OCI-LY3 (cell line): ENCODE measurements at regions not wholly inside any gene's neighbourhood (a gene's known extent, or its start where the extent isn't known, plus 50 kb on each side); places are given as distances from the start of the nearest gene placed in this dataset.

Experiments
- H2AFZ ChIP-seq: fragments of 200-600, 300-600 bp; shearing (Covaris generic); 2 replicates; pipeline ENCODE4 v1.6.0; 2014; ENCODE audit warnings: antibody characterized with exemption, low read depth, low read length
- H3K27ac ChIP-seq: fragments of 200-600, 300-600 bp; sonication (generic); 2 replicates; pipeline ENCODE4 v1.5.1; 2014; ENCODE audit warnings: mild to moderate bottlenecking, low read length, moderate library complexity, mixed read lengths
- H3K27me3 ChIP-seq: fragments of 200-600, 300-600 bp; sonication (generic); 2 replicates; pipeline ENCODE4 v1.6.1; 2014; ENCODE audit warnings: low read depth, low read length, mixed read lengths
- H3K36me3 ChIP-seq: fragments of 200-600, 300-600 bp; sonication (generic); replicated peaks from 2 replicates; pipeline ENCODE3; 2014; ENCODE audit warnings: low read depth, low read length, mixed read lengths
- H3K4me1 ChIP-seq: fragments of 300-600, 200-600 bp; sonication (generic); 2 replicates; pipeline ENCODE4 v1.6.1; 2014; ENCODE audit warnings: low read length, mixed read lengths
- H3K4me2 ChIP-seq: fragments of 200-600, 300-600 bp; sonication (generic); 2 replicates; pipeline ENCODE4 v1.6.1; 2014; ENCODE audit warnings: low read length, mixed read lengths
- H3K4me3 ChIP-seq: fragments of 300-600, 200-600 bp; sonication (generic); 2 replicates; pipeline ENCODE4 v1.5.1; 2014; ENCODE audit warnings: antibody characterized with exemption, mild to moderate bottlenecking, low read length, moderate library complexity
- H3K79me2 ChIP-seq: fragments of 300-600, 200-600 bp; shearing (Covaris generic); 2 replicates; pipeline ENCODE4 v1.6.1; 2014; ENCODE audit warnings: mild to moderate bottlenecking, low read length, mixed read lengths
- H3K9ac ChIP-seq: fragments of 300-600, 200-600 bp; shearing (Covaris generic); 2 replicates; pipeline ENCODE4 v1.6.0; 2014; ENCODE audit warnings: mild to moderate bottlenecking, low read length, moderate library complexity
- H3K9me3 ChIP-seq: fragments of 200-600, 300-600 bp; shearing (Covaris generic); 2 replicates; pipeline ENCODE4 v1.6.1; 2014; ENCODE audit warnings: low read length, mixed read lengths; ENCODE audit not compliant: insufficient read depth
- H4K20me1 ChIP-seq: fragments of 200-600, 300-600 bp; sonication (generic); 2 replicates; pipeline ENCODE4 v1.6.1; 2016; ENCODE audit warnings: low read length, mixed read lengths; ENCODE audit not compliant: insufficient read depth
- CTCF ChIP-seq: fragments of 200-600, 300-600 bp; sonication (generic); IDR thresholded peaks from 2 replicates; pipeline ENCODE4 v1.5.1; 2014; ENCODE audit warnings: antibody characterized with exemption, low read length, low read depth
- EZH2phosphoT487 ChIP-seq: fragments of 200-600 bp; shearing (Covaris generic); IDR thresholded peaks from 2 replicates; pipeline ENCODE4 v1.6.1; 2018; ENCODE audit warnings: antibody characterized with exemption, mixed run types, low read depth

GRCh38 chr4:120977435-120977997 lies 55.0 kb upstream of the PRDM5 start:
- Histone ChIP-seq H3K4me1 (peaks cover 3% of the 10 kb centered on the region; the same call in 1 of the 2 replicates), H3K27ac (no peak overlapping the region), H3K27me3 (0 out of 2 replicates have a peak, but pooled peaks cover 4% of the 10 kb centered on the region), H3K9ac (no peak overlapping the region), H3K9me3 (no peaks in the 10 kb centered on the region), H3K4me2 (peak overlapping the region; percentile 74), H3K79me2 (no peaks in the 10 kb centered on the region), H3K36me3 (no peaks in the 10 kb centered on the region), H3K4me3 (peak overlapping the region; percentile 48), H2AFZ (peak overlapping the region; percentile 94), H4K20me1 (no peaks in the 10 kb centered on the region)
- no peak for TF ChIP-seq EZH2phosphoT487
- peak; percentile 79 for TF ChIP-seq CTCF

GRCh38 chr4:120973207-120973606 lies 50.7 kb upstream of the PRDM5 start:
- Histone ChIP-seq H3K4me3 (no peak overlapping the region), H3K9me3 (no peaks in the 10 kb centered on the region), H3K27ac (no peak overlapping the region), H3K36me3 (no peaks in the 10 kb centered on the region), H4K20me1 (no peaks in the 10 kb centered on the region), H3K4me1 (peaks cover 3% of the 10 kb centered on the region; the same call in 1 of the 2 replicates), H2AFZ (no peak overlapping the region), H3K27me3 (no peaks in the 10 kb centered on the region), H3K79me2 (no peaks in the 10 kb centered on the region), H3K4me2 (no peak overlapping the region), H3K9ac (no peak overlapping the region)
- TF ChIP-seq CTCF (no peak), EZH2phosphoT487 (no peak)
